Skin epidermis (tissue), 12 donors: ENCODE measurements at regions not wholly inside any gene's neighbourhood (a gene's known extent, or its start where the extent isn't known, plus 50 kb on each side); places are given as distances from the start of the nearest gene placed in this dataset.

Experiments
- H3K27ac ChIP-seq, 21 experiments: fragments of 200-600 bp; sonication (generic) in 11 of 21; one replicate each; pipeline ENCODE4 v1.5.0; 2020; ENCODE audit warnings: mild to moderate bottlenecking in 3 of 21, inconsistent platforms in 2 of 21, moderate library complexity in 2 of 21
- H3K4me3 ChIP-seq, 7 experiments: fragments of 200-600 bp; sonication (generic) in 2 of 7; one replicate each; pipeline ENCODE4 v1.5.0; 2020; ENCODE audit warnings: inconsistent platforms in 2 of 7, mild to moderate bottlenecking in 2 of 7, moderate library complexity in 1 of 7

DNA sequence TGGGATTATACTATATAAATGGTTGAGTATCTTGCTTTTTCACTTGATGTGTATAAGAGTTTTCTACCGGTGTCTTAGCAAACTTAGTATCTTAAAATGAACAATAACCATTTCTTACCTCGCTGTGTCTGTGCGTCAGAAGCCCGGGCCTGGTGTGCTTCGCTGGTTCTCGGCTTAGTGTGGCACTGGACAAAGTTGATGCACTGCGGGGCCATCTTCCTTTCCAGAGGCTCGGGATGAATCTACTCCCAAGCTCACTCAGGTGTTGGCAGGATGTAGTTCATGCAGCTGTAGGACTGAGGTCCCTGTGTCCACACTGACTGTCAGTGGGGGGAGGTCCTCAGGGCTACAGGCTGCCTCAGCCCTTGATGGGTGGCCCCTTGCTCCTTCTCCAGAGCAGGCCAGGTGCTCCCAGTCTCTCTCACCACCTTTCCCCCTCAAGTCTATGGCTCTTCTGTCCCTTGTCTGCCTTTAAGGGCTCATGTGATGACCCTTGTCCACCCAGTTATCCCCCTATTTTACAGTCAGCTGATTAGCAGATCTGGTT lies 227.8 kb downstream of the GLRX3 start:
- Histone ChIP-seq H3K27ac (no peak overlapping the region), H3K4me3 (no peak overlapping the region)

DNA sequence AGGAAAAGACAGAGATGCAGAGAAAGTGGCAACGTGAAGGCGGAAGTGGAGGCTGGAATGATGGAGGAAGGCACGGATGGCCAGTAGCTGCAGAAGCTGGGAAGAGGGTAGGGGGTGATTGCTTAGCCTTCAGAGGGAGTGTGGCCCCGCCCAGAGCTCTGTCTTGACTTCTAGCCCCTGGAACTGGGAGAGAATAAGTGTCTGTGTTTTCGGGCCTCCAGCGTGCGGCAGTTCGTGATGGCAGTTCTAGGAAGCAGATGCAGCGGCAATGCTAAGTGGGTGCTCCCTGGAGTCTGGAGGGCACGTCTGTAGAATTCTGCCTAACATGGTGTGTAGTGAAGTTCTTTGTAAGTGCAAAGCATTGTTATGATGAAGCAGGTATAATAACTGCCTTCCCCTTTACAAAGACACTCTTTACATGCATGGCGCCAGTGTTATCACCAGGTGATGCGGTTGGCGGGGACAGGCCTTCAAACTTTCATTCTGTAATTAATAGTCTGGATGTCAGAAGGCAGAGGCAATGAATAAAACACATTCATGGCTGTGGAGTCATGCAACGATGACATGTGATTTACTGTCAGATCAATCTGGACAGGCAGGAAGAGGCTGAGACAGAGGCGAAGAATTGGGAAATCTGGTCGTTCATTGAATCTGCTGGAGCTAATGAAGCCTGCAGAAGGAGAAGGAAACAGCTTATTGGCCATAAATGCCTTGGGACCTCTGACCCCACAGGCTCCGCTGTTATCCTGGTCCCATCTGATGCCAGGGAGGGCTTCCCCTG lies 228.6 kb downstream of the GLRX3 start:
- Histone ChIP-seq H3K27ac (no peak overlapping the region), H3K4me3 (no peak overlapping the region)

DNA sequence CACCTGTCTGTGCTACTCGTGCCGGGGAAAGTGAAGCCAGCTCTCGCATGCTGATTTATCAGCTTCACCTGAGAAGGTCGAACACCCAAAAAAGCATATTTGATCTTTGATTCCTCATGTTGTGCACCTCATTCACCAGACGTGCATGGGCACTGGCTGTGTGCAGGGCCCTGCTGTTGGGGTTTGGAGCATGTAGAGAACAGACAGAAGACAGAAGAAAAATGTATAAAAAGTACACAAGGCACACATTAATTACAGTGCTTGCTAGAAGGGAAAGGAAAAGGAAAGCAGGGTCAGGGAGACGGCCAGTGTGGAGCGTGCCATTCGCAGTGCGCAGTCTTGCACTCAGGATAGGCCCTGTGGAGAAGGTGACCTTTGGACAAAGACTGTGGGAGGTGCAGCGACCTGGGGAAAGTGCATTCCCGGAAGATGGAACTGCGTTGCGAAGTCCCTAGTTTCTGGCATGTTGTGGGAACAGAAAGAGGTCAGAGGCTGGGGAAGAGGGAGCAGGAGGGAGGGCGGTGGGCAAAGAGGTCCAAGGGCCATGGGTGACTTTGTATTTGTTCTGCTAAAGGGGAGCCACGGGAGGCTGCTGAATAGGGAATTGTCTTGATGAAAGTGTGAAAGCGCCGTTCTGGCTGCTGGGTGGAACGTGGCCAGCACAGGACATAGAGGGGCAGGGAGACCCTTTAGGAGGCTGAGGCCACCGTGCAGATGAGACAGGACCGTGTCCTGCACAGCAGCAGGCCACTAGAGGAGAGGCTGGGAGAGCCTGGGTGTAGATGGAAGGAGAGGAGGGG lies 232.8 kb downstream of the GLRX3 start:
- Histone ChIP-seq H3K27ac (no peak overlapping the region), H3K4me3 (no peak overlapping the region)

DNA sequence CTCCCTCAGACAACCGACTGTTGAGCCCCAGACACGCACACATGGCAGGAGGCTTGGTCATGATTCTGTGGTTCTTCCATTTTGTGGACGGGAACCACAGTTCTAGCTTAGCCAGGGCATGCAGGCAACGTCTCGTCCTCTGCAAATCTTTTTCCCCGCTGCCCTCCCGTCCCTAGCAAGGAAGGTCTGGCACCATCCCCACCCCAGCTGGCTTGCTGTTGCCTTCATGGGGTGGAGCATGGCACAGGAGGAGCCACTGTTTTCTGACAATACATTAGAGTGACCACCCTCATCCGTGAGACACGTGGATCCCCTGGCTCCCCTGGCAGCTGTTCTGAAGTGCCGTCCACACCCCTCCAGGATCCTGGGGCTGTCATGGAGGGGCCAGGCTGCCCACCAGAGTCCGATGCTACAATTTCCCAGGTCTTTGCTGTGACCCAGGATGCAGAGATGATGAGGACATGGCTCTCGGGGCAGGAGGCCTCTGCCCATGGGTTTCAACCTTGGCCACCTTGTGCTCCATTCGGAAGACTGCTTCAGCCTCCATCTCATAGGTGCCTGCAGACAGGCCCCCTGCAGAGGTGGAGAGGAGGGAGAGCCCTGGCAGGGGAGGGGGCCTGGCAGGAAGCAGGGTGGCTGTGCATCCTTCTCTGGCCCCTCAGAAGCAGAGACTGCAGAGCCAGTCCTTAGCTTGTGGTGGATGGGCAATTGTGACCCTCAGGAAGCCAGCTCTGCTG lies 233.6 kb downstream of the GLRX3 start:
- Histone ChIP-seq H3K4me3 (no peak overlapping the region), H3K27ac (no peak overlapping the region)

DNA sequence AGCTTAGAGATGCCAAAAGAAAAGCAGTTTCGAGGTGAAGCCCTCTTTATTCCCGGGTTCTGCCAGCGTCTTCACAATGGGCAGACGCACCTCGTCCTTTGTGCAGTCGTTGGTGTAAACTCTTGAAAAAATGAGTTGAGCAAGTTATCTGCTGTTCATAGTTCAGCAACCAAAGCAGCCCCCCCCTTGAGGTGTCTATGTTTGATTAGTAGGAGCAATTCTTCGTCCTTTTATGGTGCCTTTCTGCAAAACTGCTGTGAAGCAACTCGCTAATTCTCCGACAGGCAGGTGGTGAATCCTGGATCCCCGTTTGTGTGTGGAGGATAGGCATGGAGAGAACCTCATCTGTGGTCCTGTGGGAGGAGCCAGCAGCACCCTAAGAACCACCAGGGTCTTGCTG lies 234.5 kb downstream of the GLRX3 start:
- no peak overlapping the region for H3K4me3 ChIP-seq
- H3K27ac ChIP-seq = no peak overlapping the region

DNA sequence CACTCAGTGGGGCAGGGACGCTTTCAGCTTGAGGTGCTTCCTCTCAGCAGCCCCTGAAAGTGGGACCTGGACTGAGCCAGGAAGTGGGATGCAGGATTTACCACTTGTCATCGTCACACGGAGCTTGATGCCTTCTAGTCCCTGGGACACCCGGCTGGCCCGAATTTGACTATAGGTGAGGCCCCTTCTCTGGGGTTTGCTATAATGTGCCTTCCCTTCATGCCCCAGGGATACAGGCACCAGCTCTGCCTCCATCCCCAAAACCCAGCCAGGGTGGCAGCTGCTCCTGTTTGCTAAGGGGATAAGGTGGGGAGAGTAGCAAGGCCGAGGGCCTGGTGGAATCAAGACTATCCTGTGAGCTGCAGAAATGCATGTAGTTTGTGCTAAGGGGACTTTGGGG lies 235.0 kb downstream of the GLRX3 start:
- H3K27ac ChIP-seq = no peak overlapping the region
- H3K4me3 ChIP-seq = no peak overlapping the region

DNA sequence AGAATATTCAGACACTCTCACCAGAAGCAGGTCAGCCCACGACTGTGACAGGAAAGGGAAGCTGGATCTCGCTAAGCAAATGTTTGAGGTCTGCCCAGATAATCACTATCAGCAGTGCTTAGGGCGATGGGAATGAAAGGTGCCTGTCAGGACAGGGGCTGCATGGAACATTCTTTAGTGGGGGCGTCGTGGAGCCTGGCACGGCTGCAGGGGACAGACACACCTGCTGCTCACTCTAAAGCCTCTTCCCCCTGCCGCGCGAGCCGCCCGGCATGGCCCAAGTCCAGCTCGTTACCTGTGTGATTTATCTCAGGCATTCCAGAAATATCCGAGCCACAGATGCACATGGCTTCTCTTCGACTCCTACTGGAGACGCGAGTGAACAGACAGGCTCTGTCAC lies 235.5 kb downstream of the GLRX3 start:
- no peak overlapping the region for H3K27ac ChIP-seq
- no peak overlapping the region for H3K4me3 ChIP-seq

DNA sequence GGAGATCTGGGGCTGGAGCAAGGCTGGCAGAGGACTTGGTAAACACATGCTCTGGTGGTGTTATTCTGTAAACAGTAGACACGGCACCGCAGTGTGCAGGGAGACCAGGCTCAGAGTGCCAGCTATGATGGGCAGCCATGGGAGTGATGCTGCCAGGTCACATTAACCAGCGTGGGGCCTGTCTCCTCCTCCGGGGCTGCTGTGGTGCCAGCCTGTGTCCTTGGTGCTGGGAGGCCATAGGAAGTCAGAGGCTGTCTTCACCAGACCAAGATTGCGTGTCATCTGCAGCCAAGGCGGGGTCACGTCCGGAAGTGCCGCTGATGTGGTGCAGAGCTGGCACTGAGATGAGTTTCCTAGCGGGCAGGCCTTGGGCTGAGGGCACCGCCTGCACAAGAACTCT lies 236.0 kb downstream of the GLRX3 start:
- Histone ChIP-seq H3K4me3 (no peak overlapping the region), H3K27ac (no peak overlapping the region)

DNA sequence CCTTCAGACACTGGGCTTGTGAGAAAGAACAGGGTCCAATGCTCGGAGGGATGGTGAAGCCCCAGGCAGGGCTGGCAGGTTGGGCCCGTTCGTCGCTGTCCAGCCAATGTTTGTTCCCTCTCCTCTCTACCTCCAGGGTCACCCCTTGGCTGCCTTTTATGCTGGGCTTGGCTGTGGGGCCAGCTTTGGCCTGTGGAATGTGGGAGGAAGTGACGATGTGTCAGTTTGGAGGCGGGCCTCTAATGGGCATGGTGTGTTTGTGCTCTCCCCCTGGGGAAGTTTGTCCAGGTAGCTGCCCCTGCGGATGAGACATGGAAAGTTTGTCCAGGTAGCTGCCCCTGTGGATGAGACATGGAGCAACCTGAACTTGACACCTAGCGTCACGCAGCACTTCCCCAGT lies 236.7 kb downstream of the GLRX3 start:
- no peak overlapping the region for H3K27ac ChIP-seq
- no peak overlapping the region for H3K4me3 ChIP-seq

DNA sequence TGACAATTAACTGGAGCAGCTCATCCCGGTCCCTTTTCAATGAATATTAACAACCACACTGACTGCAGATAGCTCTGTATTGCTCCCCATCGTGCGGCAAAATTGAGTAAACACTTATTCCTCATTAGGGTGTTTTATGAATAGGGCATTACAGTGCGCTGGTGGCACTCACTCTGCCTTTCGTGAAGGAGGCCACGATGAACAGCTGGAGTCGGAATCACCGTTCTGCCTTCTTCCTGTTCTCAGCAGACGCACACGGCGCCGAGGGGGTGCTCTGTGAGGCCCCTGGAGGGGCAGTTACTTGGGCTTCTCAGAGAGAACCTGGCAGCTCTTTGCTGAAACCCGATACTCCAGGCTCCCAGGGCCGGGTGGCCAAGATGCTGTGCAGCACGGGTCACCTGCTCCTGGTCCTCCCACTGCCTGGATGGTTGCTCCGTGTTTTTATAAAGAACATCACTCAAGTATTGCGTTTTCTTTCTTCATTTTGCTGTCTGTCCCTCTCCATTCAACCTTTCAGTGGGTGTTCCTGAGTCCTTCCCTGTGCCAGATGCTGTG lies 241.9 kb downstream of the GLRX3 start:
- Histone ChIP-seq H3K4me3 (no peak overlapping the region), H3K27ac (no peak overlapping the region)

DNA sequence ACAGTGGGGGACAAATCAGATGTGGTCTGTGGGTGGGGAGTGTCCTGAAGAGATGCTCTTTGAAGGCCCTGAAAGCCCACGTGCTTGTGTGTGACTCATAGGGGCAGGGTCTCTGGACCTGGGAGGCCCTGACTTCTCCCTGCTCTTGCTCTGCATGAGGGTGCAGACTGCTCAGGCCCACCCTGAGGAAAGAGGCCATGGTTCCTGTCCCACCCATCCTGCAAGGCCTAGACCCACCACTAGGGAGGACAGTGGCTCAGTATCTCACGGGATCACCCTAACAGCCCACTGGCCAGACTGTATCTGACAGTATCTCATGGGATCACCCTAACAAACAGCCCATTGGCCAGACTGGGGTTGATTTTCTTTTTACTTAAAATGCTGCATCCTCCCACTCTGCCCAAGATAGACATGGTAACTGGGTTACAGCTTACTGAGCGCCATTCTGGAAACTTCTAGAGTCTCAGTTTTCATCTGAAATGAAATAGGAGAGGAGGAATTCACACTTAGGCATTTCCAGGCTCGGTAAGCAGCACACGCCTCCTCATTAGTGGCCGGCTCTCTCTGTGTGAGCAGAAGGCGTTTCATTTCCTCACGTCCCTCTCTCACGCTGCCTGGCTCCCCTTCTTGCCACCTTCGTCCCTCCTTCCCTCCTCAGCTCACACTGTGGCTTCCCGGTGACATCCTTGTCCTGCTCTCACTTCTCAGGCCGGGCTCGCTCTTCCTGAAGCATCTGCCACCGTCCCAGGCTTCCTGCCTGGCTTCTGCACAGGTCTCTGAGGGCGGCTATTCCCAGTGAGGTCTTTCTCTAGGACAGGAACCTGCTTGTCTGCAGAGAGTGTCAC lies 242.6 kb downstream of the GLRX3 start:
- Histone ChIP-seq H3K4me3 (no peak overlapping the region), H3K27ac (no peak overlapping the region)

DNA sequence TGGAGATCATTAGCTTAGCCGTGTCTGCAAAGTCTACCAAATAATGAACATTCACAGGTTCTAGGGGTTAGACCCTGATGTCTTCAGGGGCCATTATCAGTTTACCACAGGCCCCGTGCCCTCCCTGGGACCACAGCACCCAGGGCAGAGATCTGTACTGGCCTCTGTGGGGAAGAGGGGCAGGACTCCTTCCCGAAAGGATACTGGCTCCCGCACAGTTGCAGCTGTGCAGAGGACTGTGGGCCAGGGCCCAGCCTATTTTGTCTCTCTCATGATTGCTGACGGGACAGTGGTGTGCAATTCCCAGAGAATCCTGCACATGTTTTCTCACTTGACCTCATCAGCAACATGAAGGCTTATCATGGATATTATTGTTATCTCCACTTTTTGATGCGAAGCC lies 243.9 kb downstream of the GLRX3 start:
- Histone ChIP-seq H3K4me3 (no peak overlapping the region), H3K27ac (no peak overlapping the region)

DNA sequence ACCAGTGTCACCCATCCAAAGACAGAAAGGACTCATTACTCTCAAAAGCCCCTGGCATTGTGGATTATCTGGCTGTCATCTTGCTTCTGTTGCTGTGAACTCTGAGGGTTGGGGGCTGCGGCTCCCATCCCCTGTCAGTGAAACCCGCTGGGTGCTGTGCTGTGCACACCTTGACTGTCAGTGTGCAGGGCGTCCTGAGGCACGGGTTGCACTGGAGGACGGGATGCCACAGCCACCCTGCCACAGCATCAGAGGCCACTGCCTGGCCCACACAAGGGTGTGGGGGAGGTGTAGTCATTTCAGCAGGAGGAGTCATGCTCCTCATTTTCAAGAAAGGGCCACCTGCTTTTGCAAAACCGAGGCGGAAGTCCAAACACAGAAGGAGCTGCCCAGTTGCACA lies 245.8 kb downstream of the GLRX3 start:
- H3K27ac ChIP-seq = no peak overlapping the region
- H3K4me3 ChIP-seq = no peak overlapping the region

DNA sequence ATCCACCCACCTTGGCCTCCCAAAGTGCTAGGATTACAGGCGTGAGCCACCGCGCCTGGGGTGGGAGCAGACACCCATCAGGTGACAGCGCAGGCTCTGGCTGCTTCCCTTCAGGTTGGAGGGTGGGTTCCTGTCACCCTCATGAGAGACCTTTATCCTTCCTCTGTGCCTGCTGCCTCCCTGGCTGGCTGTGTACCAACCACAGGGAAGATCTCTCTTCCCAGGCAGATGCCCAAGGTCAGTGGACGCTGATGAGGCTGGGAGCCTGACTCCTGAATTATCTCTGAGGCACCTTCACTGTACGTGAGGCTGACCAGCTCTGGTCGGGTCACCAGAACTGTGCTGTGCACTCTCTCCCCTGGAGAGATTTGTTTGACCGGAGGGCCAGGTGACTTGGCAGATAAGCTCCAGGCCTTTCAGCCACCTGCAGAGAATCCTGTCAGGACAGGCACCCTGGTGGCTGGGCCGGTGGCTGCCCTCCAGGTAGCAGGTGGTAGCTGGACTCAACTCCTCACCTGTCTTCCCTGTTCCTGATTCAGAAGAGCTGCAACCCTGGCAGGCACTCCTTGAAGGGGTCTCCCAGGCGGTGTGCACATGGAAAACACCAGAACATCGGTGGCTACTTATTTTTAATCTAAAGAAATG lies 251.9 kb downstream of the GLRX3 start:
- no peak overlapping the region for H3K4me3 ChIP-seq
- H3K27ac ChIP-seq = no peak overlapping the region

DNA sequence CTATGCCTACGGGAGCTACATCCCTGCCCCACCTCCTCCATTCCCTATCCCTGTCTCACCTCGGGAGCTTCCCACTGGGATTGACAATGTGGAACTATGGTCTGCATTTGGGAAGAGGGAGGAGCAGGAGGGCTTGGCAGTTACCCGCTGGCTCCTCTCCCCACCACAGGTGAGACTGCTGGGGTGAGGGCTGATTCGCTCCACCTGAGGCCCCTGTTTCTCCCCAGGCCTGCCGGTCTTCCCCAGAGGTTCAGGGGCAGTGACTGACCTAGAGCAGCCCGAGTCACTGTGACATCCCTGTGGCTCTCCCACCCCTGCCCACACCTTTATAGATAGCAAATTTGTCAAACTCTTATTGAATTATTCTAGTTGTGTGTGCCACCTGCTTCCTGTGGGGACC lies 252.6 kb downstream of the GLRX3 start:
- H3K27ac ChIP-seq = no peak overlapping the region
- H3K4me3 ChIP-seq = no peak overlapping the region

DNA sequence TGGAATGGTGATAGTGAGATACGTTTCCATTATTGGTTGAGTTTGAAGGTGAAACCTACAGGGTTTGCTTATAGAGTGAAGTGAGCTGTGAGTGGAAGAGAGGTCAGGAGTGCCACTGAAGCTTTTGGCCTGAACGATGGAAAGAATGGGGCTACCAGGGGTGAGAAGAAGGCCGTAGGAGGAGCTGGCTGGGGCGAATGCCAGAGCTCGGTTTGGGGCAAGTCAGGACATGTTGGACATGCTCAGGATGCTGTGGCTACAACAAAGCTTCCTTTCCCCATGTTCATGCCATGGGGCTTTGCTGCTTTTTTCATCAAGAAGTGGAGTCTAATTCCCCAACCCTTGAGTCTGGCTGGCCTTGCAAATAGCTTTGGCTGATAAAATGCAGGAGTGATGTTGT lies 253.7 kb downstream of the GLRX3 start:
- H3K27ac ChIP-seq = no peak overlapping the region
- H3K4me3 ChIP-seq = no peak overlapping the region

DNA sequence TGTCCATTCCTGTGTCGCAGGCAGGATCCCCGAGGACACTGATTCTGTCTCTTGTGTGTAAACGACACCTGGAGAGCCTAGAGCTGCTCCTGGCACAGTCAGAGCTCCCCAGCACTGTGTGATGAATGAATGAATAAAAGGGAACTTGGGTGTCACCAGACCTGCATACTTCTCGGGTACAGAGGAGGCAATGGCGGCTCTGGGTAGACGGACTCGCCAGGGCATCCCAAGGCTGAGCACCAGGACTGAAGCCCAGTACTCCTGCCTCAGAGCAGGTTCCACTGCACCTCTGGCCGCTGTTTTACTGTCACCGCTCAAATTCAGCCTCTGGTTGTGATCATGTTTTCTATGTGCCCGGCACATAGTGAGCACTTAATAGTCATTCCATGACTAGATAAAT lies 255.8 kb downstream of the GLRX3 start:
- H3K4me3 ChIP-seq = no peak overlapping the region
- H3K27ac ChIP-seq = no peak overlapping the region

DNA sequence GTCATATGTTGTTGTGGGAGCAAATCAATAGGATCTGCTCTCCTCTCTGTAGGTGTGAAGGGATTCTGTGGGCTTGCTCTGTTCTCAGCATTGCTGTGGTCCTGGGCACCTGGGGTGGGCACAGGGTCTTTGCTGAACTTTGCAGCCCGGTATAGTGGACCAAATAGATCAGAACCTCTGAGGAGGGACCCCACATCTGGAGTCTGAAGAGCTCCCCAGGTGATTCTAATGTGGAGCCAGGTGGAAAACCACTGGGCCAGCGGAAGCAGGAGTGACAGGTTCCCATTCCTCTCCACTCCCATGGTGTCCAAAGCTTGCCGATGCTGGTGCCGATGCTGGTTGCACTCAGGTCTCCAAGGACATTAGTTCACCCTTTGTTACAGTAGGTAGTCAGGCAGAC lies 257.2 kb downstream of the GLRX3 start:
- Histone ChIP-seq H3K4me3 (no peak overlapping the region), H3K27ac (no peak overlapping the region)

DNA sequence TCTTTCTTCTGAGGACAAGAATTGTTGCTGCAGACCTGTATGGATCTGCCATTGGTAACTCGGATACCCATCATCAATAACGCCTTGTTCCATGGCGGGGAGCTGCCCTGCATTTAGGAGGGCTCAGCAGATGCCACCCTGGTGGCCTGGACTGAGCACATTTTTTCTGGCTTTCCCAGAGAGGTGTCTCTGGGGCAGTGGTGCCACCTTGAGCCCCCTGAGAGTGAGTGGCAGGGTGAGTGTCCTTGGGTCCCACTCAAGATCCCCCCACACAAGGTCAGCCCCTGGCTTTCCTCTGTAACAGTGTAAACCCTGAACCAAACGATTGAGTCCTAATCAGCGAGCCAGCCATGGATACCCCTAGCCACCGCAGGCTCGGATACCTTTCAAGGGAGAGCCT lies 258.6 kb downstream of the GLRX3 start:
- no peak overlapping the region for H3K4me3 ChIP-seq

More for the DNA sequence above, 258.6 kb downstream of the GLRX3 start:
- no peak overlapping the region for H3K27ac ChIP-seq
